Gastroesophageal sphincter (tissue), 3 donors: ENCODE measurements at regions not wholly inside any gene's neighbourhood (a gene's known extent, or its start where the extent isn't known, plus 50 kb on each side); places are given as distances from the start of the nearest gene placed in this dataset.

ENCODE experiments used
- POLR2A ChIP-seq, 2 donors: fragments of 450-650 bp; IDR thresholded peaks; one replicate each; pipeline ENCODE4 v1.6.1; 2017; ENCODE audit warnings: antibody characterized with exemption in 2 of 2, mild to moderate bottlenecking in 2 of 2, moderate library complexity in 1 of 2
- TF ChIP-seq, protein P1 (sequence below), 4 experiments: fragments of 200-600 bp in 2 of 4; fragments of 450-650 bp in 2 of 4; sonication (generic) in 1 of 4; IDR thresholded peaks; one replicate each; pipeline ENCODE4 v1.5.1; 2017 to 2019; ENCODE audit warnings: antibody characterized with exemption in 4 of 4, mild to moderate bottlenecking in 2 of 4, moderate library complexity in 2 of 4

DNA sequence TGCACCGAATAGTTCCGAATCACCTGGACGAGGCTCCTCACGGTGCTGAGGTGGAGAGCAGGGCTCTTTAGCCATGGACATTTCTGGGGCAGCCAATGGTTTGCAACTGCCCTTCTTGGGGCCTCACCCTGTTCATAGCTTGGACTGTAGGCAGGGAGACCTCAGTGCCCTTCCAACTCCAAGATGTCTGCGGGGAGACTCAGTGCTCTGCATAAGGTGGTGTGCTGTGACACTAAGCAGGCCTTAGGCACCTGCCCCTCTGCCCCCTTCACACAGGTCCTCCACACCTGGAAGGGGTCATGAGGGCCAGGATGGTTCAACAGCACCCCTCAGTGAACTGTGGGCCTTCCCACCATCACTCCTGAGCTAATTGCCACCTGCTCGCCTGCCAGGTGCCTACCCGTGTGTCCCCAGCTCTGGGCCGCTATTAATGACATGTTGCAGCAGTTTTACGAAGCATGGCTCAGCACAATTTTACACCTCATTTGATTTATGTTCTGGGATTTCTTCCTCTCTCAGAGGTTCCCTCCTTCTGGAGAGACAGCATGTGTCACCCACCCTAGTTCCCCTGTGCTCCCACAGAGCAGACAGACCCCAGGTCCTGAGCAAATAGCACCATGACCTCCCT is 101.2 kb upstream of the SMAD3 start:
- no peak for TF ChIP-seq POLR2A (IDR thresholded peaks at IDR 0.05)
- TF ChIP-seq, protein P1, sequence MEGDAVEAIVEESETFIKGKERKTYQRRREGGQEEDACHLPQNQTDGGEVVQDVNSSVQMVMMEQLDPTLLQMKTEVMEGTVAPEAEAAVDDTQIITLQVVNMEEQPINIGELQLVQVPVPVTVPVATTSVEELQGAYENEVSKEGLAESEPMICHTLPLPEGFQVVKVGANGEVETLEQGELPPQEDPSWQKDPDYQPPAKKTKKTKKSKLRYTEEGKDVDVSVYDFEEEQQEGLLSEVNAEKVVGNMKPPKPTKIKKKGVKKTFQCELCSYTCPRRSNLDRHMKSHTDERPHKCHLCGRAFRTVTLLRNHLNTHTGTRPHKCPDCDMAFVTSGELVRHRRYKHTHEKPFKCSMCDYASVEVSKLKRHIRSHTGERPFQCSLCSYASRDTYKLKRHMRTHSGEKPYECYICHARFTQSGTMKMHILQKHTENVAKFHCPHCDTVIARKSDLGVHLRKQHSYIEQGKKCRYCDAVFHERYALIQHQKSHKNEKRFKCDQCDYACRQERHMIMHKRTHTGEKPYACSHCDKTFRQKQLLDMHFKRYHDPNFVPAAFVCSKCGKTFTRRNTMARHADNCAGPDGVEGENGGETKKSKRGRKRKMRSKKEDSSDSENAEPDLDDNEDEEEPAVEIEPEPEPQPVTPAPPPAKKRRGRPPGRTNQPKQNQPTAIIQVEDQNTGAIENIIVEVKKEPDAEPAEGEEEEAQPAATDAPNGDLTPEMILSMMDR (IDR thresholded peaks at IDR 0.05): no peak
